GM12891 (cell line): ENCODE measurements at regions not wholly inside any gene's neighbourhood (a gene's known extent, or its start where the extent isn't known, plus 50 kb on each side); places are given as distances from the start of the nearest gene placed in this dataset.

Experiments used
- DNase-seq: peaks from one replicate; pipeline ENCODE4 v3.0.0; 2011; ENCODE audit warnings: low spot score; ENCODE audit not compliant: insufficient read length
- FAIRE-seq: peaks from 2 replicates; lab custom pipeline; 2011; peaks lifted over from hg19 to GRCh38; lab: Jason Lieb, UNC
- PAX5 ChIP-seq: IDR thresholded peaks from 2 replicates; pipeline ENCODE4 v1.6.1; 2011; ENCODE audit warnings: low read length, moderate library complexity, mild to moderate bottlenecking; ENCODE audit not compliant: insufficient read depth, severe bottlenecking
- POLR2A ChIP-seq: IDR thresholded peaks from 2 replicates; pipeline ENCODE4 v1.6.1; 2011; ENCODE audit warnings: low read depth, low read length, control low read depth
- POLR2AphosphoS5 ChIP-seq: IDR thresholded peaks from 2 replicates; pipeline ENCODE4 v1.6.1; 2011; ENCODE audit warnings: low read depth, low read length, control low read depth
- POU2F2 ChIP-seq: IDR thresholded peaks from 2 replicates; pipeline ENCODE4 v1.6.1; 2011; ENCODE audit warnings: low read depth, mild to moderate bottlenecking, control low read depth, low read length, moderate library complexity
- SPI1 ChIP-seq: IDR thresholded peaks from 2 replicates; pipeline ENCODE4 v1.6.1; 2011; ENCODE audit warnings: low read depth, low read length, control low read depth
- TAF1 ChIP-seq: IDR thresholded peaks from 2 replicates; pipeline ENCODE4 v1.6.1; 2011; ENCODE audit warnings: low read depth, low read length, control low read depth

DNA sequence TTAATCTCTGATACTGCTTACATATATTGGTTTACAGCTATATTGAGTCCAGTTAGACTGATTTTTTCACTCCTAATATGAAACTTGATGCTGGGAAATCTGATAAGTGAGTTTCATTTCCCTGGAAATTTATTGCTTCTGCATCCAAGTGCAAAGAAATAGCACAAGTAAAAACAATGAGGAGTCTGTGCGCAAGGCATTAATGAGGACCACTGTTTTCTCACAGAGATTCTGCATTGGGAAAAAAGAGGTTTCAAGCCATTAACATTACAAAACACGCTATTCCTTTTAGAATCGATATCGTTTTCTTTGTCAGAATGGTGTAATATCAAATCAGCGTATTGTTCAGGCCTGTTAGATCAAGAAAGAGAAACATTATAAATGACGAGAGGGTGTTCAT, 723.3 kb upstream of the ARRDC4 start:
- no peak for DNase-seq
- TF ChIP-seq PAX5 (no peak), POU2F2 (no peak), POLR2A (no peak), TAF1 (no peak), POLR2AphosphoS5 (no peak), SPI1 (no peak)
- FAIRE-seq = no peak

DNA sequence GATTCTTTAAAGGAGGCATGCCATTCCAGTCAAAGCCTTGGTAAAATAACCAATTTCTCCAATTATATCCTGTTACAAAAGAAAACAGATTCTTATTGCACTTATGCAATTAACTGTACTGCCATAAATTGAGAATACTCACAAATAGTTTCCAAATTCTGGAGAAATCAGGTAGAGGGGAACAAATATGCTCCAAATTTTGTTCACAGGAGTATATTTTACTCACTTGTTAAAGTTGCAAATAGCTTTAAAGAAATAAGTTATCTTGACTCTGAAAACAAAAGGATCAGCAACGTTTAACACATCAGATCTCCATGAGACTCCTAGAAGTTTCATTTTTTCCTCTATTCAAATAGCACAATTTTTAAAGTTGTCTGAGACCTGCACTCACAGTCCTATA, 712.1 kb upstream of the ARRDC4 start:
- FAIRE-seq = no peak
- no peak for DNase-seq
- TF ChIP-seq SPI1 (no peak), POLR2AphosphoS5 (no peak), TAF1 (no peak), PAX5 (no peak), POLR2A (no peak), POU2F2 (no peak)

DNA sequence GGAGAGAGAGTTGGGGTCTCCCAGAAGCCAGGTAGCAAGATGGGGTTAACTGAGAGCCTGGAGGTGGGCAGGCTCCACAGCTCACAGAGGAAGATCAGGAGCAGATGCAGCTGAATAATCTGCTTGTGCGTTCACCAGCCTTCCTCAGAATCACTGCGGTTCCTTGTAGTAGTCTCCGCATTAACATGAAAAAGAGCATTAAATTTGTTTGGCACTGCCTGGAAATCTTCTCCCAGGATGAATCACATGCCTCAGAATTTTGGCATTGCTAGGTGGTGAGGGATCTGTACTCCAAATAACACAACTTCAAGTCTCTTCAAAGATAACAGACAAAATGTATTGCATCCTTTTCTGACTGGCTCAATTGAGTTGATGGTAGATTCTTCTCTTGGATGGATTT, 700.6 kb upstream of the ARRDC4 start:
- FAIRE-seq (no peak), DNase-seq (no peak)
- TF ChIP-seq SPI1 (no peak), POLR2A (no peak), POU2F2 (no peak), POLR2AphosphoS5 (no peak), PAX5 (no peak), TAF1 (no peak)

DNA sequence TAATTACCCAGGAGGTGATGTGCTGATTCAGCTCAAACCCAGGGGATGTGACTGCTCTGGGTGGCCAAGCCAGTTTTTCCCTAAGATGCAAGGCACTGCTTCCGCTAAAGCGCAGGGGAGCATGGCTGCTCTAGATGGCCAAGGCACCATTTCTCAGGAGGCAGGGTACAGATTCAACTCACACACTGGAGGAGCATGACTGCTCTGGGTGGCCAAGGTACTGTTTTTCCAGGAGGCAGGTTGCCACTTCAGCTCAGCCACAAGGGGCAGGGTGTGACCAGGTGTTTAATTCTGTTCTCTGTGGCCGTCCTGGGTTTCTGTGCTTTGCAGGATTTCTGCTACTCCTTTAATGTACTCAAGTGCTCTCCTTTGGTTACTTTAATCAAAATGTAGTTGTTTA, 659.3 kb upstream of the ARRDC4 start:
- DNase-seq = no peak
- FAIRE-seq = no peak

DNA sequence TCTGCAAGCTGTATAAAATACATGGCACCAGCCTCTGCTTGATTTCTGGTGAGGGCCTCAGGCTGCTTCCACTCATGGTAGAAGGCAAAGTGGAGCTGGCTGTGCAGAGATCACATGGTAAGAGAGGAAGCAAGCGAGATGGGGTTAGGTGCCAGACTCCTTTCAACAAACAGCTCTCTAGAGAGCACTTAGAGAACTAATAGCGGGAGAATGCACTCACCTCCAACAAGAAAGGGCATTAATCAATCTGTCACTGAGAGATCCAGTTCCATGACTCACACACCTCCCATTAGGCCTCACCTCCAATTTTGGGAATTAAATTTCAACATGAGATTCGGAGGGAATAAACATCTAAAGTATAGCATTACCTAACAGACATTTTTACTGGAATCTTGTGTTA, 644.1 kb upstream of the ARRDC4 start:
- TF ChIP-seq SPI1 (no peak), TAF1 (no peak), POLR2A (no peak), POU2F2 (no peak), POLR2AphosphoS5 (no peak), PAX5 (no peak)
- DNase-seq (no peak), FAIRE-seq (no peak)

More for the DNA sequence above, 659.3 kb upstream of the ARRDC4 start:
- no peak for TF ChIP-seq PAX5

DNA sequence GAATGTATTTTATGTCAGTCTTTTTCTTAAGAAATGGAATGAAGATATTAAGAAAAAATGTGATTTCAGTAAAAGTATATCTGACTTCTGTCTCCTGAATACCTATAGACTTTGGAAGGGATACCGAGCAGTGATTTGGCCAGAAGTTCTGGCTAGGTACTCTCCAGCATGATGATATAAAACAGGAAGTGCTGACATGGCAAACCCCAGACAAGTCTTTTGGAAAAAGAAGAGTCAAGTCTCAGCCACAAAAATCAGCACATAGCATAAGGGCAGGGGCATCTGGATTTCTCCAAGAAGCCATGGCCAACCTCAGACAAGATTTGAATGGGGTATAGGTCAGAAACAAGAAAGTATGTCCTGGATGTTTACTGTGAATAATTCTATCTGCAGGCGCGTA, 643.3 kb upstream of the ARRDC4 start:
- no peak for FAIRE-seq
- no peak for TF ChIP-seq POU2F2
- no peak for TF ChIP-seq POLR2AphosphoS5
- TF ChIP-seq TAF1 = no peak
- TF ChIP-seq PAX5 = no peak
- no peak for TF ChIP-seq SPI1
- no peak for TF ChIP-seq POLR2A
- no peak for DNase-seq

DNA sequence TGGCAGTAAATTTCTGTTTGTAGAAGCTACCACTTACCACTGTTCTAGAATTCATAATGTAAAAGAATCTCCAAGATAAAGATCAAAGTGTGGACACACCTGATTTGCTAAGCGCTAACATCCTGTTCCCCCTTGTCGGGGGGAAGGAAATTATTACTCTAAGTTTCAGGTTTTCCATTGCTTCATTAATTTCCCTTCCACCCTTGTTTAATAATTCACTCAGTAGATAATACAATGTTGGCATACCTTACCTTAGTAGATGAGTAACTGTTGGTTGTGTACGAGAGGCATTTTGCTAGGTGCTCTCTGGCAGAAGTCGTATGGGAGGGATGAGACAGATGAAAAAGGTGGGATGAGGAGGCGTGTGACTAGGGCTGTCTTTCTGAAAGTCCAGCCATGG, 641.2 kb upstream of the ARRDC4 start:
- FAIRE-seq = no peak
- TF ChIP-seq POLR2AphosphoS5 (no peak), TAF1 (no peak), POU2F2 (no peak), SPI1 (no peak), POLR2A (no peak), PAX5 (no peak)
- DNase-seq = no peak

DNA sequence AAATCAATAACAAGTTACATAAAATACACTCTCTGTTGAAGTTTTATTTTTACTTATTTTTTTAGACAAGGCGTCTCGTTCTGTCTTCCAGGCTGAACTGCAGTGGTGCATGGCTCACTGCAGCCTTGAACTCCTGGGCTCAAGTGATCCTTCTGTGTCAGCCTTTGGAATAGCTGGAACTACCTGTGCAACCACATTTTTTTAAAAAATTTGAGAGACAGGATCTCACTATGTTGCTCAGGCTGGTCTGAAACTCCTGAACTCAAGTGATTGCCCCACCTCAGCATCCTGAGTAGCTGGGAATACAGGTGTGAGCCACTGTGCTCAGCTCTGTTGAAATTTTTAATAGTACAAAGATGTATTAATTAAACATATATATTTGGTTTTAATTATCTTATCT, 614.3 kb upstream of the ARRDC4 start:
- no peak for FAIRE-seq
- no peak for DNase-seq
- no peak for TF ChIP-seq POLR2AphosphoS5
- TF ChIP-seq PAX5 = no peak
- TF ChIP-seq POLR2A = no peak
- TF ChIP-seq POU2F2 = no peak
- TF ChIP-seq SPI1 = no peak
- no peak for TF ChIP-seq TAF1

DNA sequence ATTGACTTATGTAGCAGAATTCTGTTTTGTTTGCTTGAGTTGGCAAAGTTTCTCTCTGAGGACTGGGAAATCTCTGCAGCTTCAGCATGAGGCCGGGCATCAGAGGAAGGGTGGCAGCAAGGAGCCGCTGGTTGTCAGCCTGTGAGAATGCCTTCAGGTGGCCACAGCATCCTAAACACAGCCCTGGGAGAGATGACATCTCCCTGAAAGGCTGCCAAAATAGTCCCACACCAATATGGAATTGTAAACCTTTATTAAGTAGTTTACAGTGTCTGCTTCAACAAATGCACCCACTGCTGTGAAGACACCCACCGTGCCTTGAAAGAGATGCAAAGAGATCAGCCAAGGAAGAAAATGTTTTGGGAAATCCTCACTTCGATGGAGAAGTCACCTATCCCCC, 609.7 kb upstream of the ARRDC4 start:
- FAIRE-seq = no peak
- no peak for DNase-seq
- TF ChIP-seq POU2F2 = no peak
- TF ChIP-seq SPI1 = no peak
- TF ChIP-seq PAX5 = no peak
- no peak for TF ChIP-seq TAF1
- no peak for TF ChIP-seq POLR2A
- TF ChIP-seq POLR2AphosphoS5 = no peak

DNA sequence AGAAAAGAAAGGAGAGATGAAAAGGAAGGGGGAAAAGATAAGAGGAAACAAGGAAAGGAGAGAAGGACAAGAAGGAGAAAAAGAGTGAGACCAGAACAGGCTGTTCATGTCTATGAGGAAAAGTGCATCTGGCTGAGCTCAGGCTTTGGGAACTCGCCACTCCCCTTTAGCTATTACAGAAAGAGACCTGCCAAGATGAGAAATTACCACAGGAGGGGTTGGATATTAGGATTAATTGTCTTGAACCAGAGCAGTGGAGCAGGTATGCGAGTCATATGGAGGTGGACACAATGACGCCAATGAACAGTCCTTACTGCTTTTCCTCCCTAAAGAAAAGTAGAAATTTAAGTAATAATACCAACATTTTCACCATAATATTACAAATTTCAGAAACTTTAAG, 577.0 kb upstream of the ARRDC4 start:
- DNase-seq (no peak), FAIRE-seq (no peak)
- no peak for TF ChIP-seq SPI1
- TF ChIP-seq PAX5 = no peak
- no peak for TF ChIP-seq POU2F2
- TF ChIP-seq POLR2A = no peak
- TF ChIP-seq TAF1 = no peak
- no peak for TF ChIP-seq POLR2AphosphoS5
